SU-DHL-6 (cell line): ENCODE measurements at regions not wholly inside any gene's neighbourhood (a gene's known extent, or its start where the extent isn't known, plus 50 kb on each side); places are given as distances from the start of the nearest gene placed in this dataset.

Source experiments
- H2AFZ ChIP-seq: fragments of 200-600 bp; sonication (generic); 2 replicates; pipeline ENCODE4 v1.6.1; 2014; ENCODE audit warnings: low read depth, mild to moderate bottlenecking, moderate library complexity, mixed read lengths, antibody characterized with exemption, low read length; ENCODE audit not compliant: severe bottlenecking
- H3F3A ChIP-seq: fragments of 200-600 bp; shearing (Covaris generic); 2 replicates; pipeline ENCODE4 v1.6.0; 2016; ENCODE audit warnings: antibody characterized with exemption, mild to moderate bottlenecking; ENCODE audit not compliant: insufficient read depth
- H3K27ac ChIP-seq: fragments of 200-600 bp; sonication (generic); 2 replicates; pipeline ENCODE4 v1.5.1; 2016; ENCODE audit warnings: low read depth, mild to moderate bottlenecking, low read length, moderate library complexity, mixed read lengths
- H3K27me3 ChIP-seq: fragments of 200-600 bp; sonication (generic), shearing (Covaris generic); 2 replicates; pipeline ENCODE4 v1.6.0; 2014; ENCODE audit warnings: mild to moderate bottlenecking, low read length
- H3K36me3 ChIP-seq: fragments of 200-600 bp; sonication (generic); 2 replicates; pipeline ENCODE4 v1.6.1; 2014; ENCODE audit warnings: mild to moderate bottlenecking, low read length, mixed read lengths
- H3K4me2 ChIP-seq: fragments of 300-600, 200-600 bp; shearing (Covaris generic), sonication (generic); 2 replicates; pipeline ENCODE4 v1.6.0; 2014; ENCODE audit warnings: low read length, low read depth, mild to moderate bottlenecking; ENCODE audit not compliant: poor library complexity, severe bottlenecking
- H3K4me3 ChIP-seq: fragments of 200-600 bp; sonication (generic); 2 replicates; pipeline ENCODE4 v1.5.1; 2014; ENCODE audit warnings: antibody characterized with exemption, low read length, mild to moderate bottlenecking, mixed read lengths; ENCODE audit not compliant: insufficient read depth, poor library complexity, severe bottlenecking
- H3K79me2 ChIP-seq: fragments of 200-600 bp; sonication (generic); 2 replicates; pipeline ENCODE4 v1.6.1; 2014; ENCODE audit warnings: mild to moderate bottlenecking, low read length, moderate library complexity; ENCODE audit not compliant: insufficient read depth
- H3K9ac ChIP-seq: fragments of 200-600 bp; sonication (generic); 2 replicates; pipeline ENCODE4 v1.7.0; 2014; ENCODE audit warnings: mild to moderate bottlenecking, low read length
- H3K9me2 ChIP-seq: fragments of 200-600 bp; sonication (generic); replicated peaks from 2 replicates; pipeline ENCODE4 v1.6.1; 2014; ENCODE audit warnings: low read length; ENCODE audit not compliant: insufficient read depth
- H3K9me3 ChIP-seq: fragments of 200-600 bp; sonication (generic); 2 replicates; pipeline ENCODE4 v1.6.1; 2014; ENCODE audit warnings: low read length, mixed read lengths; ENCODE audit not compliant: insufficient read depth
- H4K20me1 ChIP-seq: fragments of 200-600 bp; sonication (generic); 2 replicates; pipeline ENCODE4 v1.6.1; 2014; ENCODE audit warnings: low read depth, mild to moderate bottlenecking, antibody characterized with exemption, low read length, moderate library complexity, mixed read lengths
- CTCF ChIP-seq: fragments of 200-600 bp; sonication (generic); IDR thresholded peaks from one replicate; pipeline ENCODE4 v1.5.1; 2017; ENCODE audit warnings: antibody characterized with exemption, mild to moderate bottlenecking, low read length, moderate library complexity; ENCODE audit not compliant: insufficient read depth, poor library complexity, severe bottlenecking
- EZH2phosphoT487 ChIP-seq: fragments of 200-600 bp; sonication (generic), shearing (Covaris generic); conservative IDR thresholded peaks from 2 replicates; pipeline ENCODE4 v1.6.1; 2018; ENCODE audit warnings: mild to moderate bottlenecking, antibody characterized with exemption, low read length, moderate library complexity, mixed read lengths

DNA sequence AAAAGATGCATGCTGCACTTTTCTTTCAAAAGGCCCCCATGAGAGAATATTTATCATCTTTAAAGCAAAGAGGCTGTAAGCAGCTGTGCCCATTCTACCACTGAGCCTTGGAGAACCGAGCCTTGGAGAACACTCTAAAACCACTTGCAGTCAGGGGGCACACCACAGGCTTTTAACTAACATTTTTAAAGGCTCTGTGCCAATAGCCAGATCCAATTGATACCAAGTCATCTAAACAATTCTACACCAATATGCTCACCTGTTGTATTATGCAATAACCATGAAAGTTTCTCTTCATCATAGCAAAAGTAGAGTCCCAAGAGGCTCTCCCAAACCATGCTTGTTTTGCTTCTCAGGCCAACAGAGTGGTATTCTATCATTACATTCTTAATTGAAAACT, 1090.5 kb upstream of the SEMA6A start:
- H3K4me2 ChIP-seq: no peak overlapping the region
- H3K36me3 ChIP-seq: no peaks in the 10 kb centered on the region
- no peak overlapping the region for H3K27ac ChIP-seq
- no peak overlapping the region for H3K4me3 ChIP-seq
- no peak overlapping the region for H3K9ac ChIP-seq
- H3K9me2 ChIP-seq: no peaks in the 10 kb centered on the region
- H3K79me2 ChIP-seq: no peaks in the 10 kb centered on the region
- no peaks in the 10 kb centered on the region for H3K27me3 ChIP-seq
- TF ChIP-seq CTCF (no peak), EZH2phosphoT487 (no peak)
- H3K9me3 ChIP-seq: no peaks in the 10 kb centered on the region
- H2AFZ ChIP-seq: no peak overlapping the region
- no peaks in the 10 kb centered on the region for H4K20me1 ChIP-seq
- H3F3A ChIP-seq: no peaks in the 10 kb centered on the region

DNA sequence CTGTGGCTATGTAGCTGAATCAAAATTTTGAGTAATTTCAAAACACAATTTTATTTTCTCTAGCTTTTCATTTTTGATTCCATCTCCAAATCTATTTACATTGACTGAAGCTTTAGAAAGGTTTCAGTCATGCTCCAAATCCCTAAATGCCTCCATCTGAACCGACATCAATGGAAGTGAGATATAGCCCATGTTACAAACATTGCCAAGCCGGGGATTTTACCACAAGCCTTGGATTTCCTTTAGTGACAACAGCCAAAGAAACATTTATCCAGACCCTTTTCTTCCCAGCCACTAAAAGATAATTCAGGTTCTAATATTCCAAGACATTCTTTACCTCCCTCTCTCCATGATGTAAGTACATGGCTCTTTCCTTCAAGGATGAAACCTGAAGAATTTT, 1087.7 kb upstream of the SEMA6A start:
- H3K4me3 ChIP-seq: no peak overlapping the region
- no peaks in the 10 kb centered on the region for H3K36me3 ChIP-seq
- H3K9me2 ChIP-seq: no peaks in the 10 kb centered on the region
- H3K9me3 ChIP-seq: no peaks in the 10 kb centered on the region
- no peak overlapping the region for H3K4me2 ChIP-seq
- H3K9ac ChIP-seq: no peak overlapping the region
- TF ChIP-seq CTCF: no peak
- TF ChIP-seq EZH2phosphoT487: no peak
- no peaks in the 10 kb centered on the region for H3K27me3 ChIP-seq
- H4K20me1 ChIP-seq: no peaks in the 10 kb centered on the region
- H3K27ac ChIP-seq: no peak overlapping the region
- no peaks in the 10 kb centered on the region for H3K79me2 ChIP-seq
- H2AFZ ChIP-seq: no peak overlapping the region
- H3F3A ChIP-seq: no peaks in the 10 kb centered on the region

DNA sequence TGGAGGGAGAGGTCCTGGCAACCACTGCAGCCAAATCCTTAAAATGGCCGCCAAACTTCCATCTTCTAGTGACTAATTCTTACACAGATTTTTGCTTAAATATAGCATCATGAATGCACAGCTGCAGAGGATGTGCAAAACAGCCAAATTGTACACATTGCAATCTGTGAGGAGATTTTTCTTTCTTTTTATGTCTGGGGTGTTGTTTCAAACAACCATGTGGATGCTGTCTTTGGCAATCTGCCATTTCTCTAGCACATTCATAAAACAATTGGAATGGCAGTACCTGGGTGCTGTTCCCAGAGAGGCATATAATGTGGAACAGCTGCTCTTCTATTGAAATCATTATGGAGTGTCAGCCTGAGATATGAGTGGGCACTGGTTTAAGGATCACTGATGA, 1082.9 kb upstream of the SEMA6A start:
- TF ChIP-seq EZH2phosphoT487: no peak
- TF ChIP-seq CTCF: no peak
- Histone ChIP-seq H3F3A (no peaks in the 10 kb centered on the region), H3K27ac (no peak overlapping the region), H3K9me3 (no peaks in the 10 kb centered on the region), H3K36me3 (no peaks in the 10 kb centered on the region), H3K9ac (no peak overlapping the region), H2AFZ (no peak overlapping the region), H3K9me2 (no peaks in the 10 kb centered on the region), H3K79me2 (no peaks in the 10 kb centered on the region), H4K20me1 (no peaks in the 10 kb centered on the region), H3K4me3 (no peak overlapping the region), H3K27me3 (no peaks in the 10 kb centered on the region), H3K4me2 (no peak overlapping the region)

DNA sequence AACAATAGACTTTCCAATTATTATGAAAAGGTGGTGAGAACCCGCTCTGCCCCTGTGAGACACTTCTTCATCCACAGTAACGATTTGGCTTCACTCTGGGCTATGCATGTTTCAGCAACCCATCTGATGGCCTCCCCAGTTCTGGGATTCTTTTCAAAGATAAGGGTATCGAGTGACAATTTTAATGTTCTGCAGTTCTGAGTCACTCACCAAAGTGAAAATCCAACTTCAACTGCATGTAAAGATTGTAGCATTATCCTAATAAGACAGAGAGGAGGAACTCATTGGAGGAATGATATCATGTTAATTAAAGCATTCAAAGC, 1078.3 kb upstream of the SEMA6A start:
- Histone ChIP-seq H3K27me3 (no peaks in the 10 kb centered on the region), H3K9me2 (no peaks in the 10 kb centered on the region), H3K27ac (no peak overlapping the region), H3K9me3 (no peaks in the 10 kb centered on the region), H3K9ac (no peak overlapping the region), H3F3A (no peaks in the 10 kb centered on the region), H3K4me2 (no peak overlapping the region), H2AFZ (no peak overlapping the region), H4K20me1 (no peaks in the 10 kb centered on the region), H3K4me3 (no peak overlapping the region), H3K36me3 (no peaks in the 10 kb centered on the region), H3K79me2 (no peaks in the 10 kb centered on the region)
- TF ChIP-seq CTCF (no peak), EZH2phosphoT487 (no peak)
